ENCODE measurements at regions not wholly inside any gene's neighbourhood (a gene's known extent, or its start where the extent isn't known, plus 50 kb on each side); places are given as distances from the start of the nearest gene placed in this dataset.

- Mint-ChIP-seq H3K27ac (no peak overlapping the region), H3K9me3 (ENCODE audit: low read depth) (no peaks in the 10 kb centered on the region), H3K4me1 (ENCODE audit: low read depth) (no peaks in the 10 kb centered on the region), H3K4me3 (ENCODE audit: low read depth) (no peak overlapping the region), H3K36me3 (ENCODE audit: insufficient read depth) (no peaks in the 10 kb centered on the region), H3K27me3 (no peaks in the 10 kb centered on the region)
- no peak for DNase-seq (ENCODE audit: low spot score, unreplicated experiment)
- TF ChIP-seq CTCF (IDR thresholded peaks at IDR 0.05; ENCODE audit: unreplicated experiment): no peak
Observed at GRCh38 chr1:214943054-214943453, 139.5 kb upstream of the KCNK2 start.

- H3K4me1 Mint-ChIP-seq (ENCODE audit: low read depth): peaks cover 7% of the 10 kb centered on the region
- H3K4me3 Mint-ChIP-seq (ENCODE audit: low read depth): no peak overlapping the region
- DNase-seq (ENCODE audit: low spot score, unreplicated experiment): no peak
Observed at GRCh38 chr1:214946615-214947014, 135.9 kb upstream of the KCNK2 start.

GRCh38 chr1:214952648-214953047, 129.9 kb upstream of the KCNK2 start:
- Mint-ChIP-seq H3K27me3 (peaks cover 10% of the 10 kb centered on the region), H3K4me3 (ENCODE audit: low read depth) (no peak overlapping the region), H3K36me3 (ENCODE audit: insufficient read depth) (no peaks in the 10 kb centered on the region), H3K4me1 (ENCODE audit: low read depth) (peaks cover 7% of the 10 kb centered on the region), H3K27ac (no peak overlapping the region), H3K9me3 (ENCODE audit: low read depth) (no peaks in the 10 kb centered on the region)
- TF ChIP-seq CTCF (IDR thresholded peaks at IDR 0.05; ENCODE audit: unreplicated experiment): no peak
- DNase-seq (ENCODE audit: low spot score, unreplicated experiment): no peak

More at GRCh38 chr1:214946615-214947014, 135.9 kb upstream of the KCNK2 start:
- no peaks in the 10 kb centered on the region for H3K36me3 Mint-ChIP-seq (ENCODE audit: insufficient read depth)
- H3K27ac Mint-ChIP-seq: no peak overlapping the region
- H3K9me3 Mint-ChIP-seq (ENCODE audit: low read depth): no peaks in the 10 kb centered on the region
- no peak for TF ChIP-seq CTCF (IDR thresholded peaks at IDR 0.05; ENCODE audit: unreplicated experiment)
- H3K27me3 Mint-ChIP-seq: no peaks in the 10 kb centered on the region

- no peaks in the 10 kb centered on the region for H3K9me3 Mint-ChIP-seq (ENCODE audit: low read depth)
- H3K27me3 Mint-ChIP-seq: peaks cover 10% of the 10 kb centered on the region
- no peak overlapping the region for H3K4me3 Mint-ChIP-seq (ENCODE audit: low read depth)
- H3K27ac Mint-ChIP-seq: no peak overlapping the region
- no peaks in the 10 kb centered on the region for H3K36me3 Mint-ChIP-seq (ENCODE audit: insufficient read depth)
- H3K4me1 Mint-ChIP-seq (ENCODE audit: low read depth): peaks cover 7% of the 10 kb centered on the region
- no peak for TF ChIP-seq CTCF (IDR thresholded peaks at IDR 0.05; ENCODE audit: unreplicated experiment)
- DNase-seq (ENCODE audit: low spot score, unreplicated experiment): no peak
Observed at GRCh38 chr1:214953901-214954616, 128.5 kb upstream of the KCNK2 start.

- TF ChIP-seq CTCF (IDR thresholded peaks at IDR 0.05; ENCODE audit: unreplicated experiment): no peak
- Mint-ChIP-seq H3K36me3 (ENCODE audit: insufficient read depth) (no peaks in the 10 kb centered on the region), H3K27me3 (peaks cover 10% of the 10 kb centered on the region), H3K4me1 (ENCODE audit: low read depth) (peaks cover 7% of the 10 kb centered on the region), H3K27ac (no peak overlapping the region), H3K9me3 (ENCODE audit: low read depth) (no peaks in the 10 kb centered on the region), H3K4me3 (ENCODE audit: low read depth) (no peak overlapping the region)
- DNase-seq (ENCODE audit: low spot score, unreplicated experiment): no peak
Observed at GRCh38 chr1:214954617-214954949, 128.0 kb upstream of the KCNK2 start.

Measured in progenitor cell of endocrine pancreas (in vitro differentiated cells).